ENCODE measurements at regions not wholly inside any gene's neighbourhood (a gene's known extent, or its start where the extent isn't known, plus 50 kb on each side); places are given as distances from the start of the nearest gene placed in this dataset.

DNA sequence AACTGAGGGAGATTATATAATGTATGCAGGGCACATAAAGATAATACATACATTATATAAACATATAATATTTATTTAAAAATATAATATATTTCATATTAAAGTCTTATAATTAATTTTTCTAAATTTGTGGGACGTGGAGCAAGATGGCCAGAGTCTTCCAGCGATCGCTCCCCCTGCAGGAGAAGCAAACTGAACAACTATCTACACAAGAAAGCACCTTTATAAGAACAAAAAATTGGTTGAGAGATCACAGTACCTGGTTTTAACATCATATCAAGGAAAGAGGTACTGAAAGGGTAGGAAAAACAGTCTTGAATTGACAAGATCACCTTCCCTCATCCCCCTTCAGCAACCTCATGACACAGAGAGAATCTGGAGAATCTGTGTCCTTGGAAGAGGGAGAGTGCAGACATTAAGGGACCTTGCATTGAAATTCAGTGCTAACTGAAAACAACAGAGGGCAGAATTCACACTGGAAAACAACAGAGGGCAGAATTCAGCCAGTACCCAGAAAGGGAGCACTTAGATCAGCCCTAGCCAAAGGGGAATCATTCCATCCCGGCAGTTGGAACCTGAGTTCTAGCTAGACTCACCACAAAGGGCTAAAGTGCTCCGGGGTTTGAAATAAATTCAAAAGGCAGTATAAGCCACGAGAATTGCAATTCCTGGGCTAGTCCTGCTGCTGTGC is 262.5 kb upstream of the NDST3 start (continued):
- TF ChIP-seq, protein P1, sequence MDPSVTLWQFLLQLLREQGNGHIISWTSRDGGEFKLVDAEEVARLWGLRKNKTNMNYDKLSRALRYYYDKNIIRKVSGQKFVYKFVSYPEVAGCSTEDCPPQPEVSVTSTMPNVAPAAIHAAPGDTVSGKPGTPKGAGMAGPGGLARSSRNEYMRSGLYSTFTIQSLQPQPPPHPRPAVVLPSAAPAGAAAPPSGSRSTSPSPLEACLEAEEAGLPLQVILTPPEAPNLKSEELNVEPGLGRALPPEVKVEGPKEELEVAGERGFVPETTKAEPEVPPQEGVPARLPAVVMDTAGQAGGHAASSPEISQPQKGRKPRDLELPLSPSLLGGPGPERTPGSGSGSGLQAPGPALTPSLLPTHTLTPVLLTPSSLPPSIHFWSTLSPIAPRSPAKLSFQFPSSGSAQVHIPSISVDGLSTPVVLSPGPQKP (IDR thresholded peaks at IDR 0.05; ENCODE audit: low read depth, low read length) = no peak
- TF ChIP-seq CEBPB (IDR thresholded peaks at IDR 0.05) = no peak

DNA sequence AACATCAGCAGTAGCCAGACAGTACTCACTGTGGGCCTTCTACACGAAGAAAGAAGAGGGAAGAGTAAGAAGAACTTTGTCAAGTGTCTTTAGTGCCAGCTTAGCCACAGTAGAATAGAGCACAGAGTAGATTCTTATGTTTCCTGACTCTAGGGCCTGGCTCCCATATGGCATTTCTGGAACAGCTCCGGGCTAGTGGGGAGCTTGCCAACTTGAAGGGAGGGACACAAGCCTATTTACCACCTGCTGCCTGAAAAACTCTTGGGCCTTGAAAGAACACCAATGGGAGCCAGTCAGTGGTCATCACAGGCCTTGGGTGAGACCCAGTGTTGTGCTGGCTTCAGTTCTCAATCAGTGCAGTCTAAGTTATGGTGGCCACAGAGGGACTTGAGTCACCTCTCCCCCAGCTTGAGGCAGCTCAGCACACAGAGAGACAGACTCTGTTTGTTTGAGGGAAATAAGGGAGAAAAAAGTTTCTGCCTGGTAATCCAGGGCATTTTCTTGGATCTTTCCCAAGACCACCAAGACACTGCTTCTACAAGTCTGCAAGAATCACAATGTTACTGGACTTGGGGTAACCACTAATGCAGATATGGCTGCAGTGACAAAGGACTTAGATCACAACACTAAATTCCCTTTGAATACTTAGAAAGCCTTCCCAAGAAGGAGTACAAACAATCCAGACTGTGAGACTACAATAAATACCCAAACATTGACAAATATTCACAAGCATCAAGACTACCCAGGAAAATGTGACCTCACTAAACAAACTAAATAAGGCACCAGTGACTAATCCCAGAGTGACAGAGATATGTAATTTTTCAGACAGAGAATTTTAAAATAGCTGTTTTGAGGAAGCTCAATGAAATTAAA is 261.0 kb upstream of the NDST3 start:
- ATAC-seq (no peak), FAIRE-seq (no peak), DNase-seq (ENCODE audit: low read depth in 1 of 2, low spot score in 1 of 2) (no peak)
- Histone ChIP-seq H3K4me1 (no peaks in the 10 kb centered on the region), H3K27ac (no peak overlapping the region), H3K4me3 (no peak overlapping the region), H3K4me2 (no peak overlapping the region), H3K9me3 (no peaks in the 10 kb centered on the region)
- 0% methylated on average over 2 of the region's 2 CpGs for WGBS (ENCODE audit: missing lambda C conversion rate)
- POLR2A ChIA-PET = no interaction called here
- TF ChIP-seq CHD4 (IDR thresholded peaks at IDR 0.05; ENCODE audit: borderline replicate concordance) = no peak
- CTCF ChIA-PET = no interaction called here

DNA sequence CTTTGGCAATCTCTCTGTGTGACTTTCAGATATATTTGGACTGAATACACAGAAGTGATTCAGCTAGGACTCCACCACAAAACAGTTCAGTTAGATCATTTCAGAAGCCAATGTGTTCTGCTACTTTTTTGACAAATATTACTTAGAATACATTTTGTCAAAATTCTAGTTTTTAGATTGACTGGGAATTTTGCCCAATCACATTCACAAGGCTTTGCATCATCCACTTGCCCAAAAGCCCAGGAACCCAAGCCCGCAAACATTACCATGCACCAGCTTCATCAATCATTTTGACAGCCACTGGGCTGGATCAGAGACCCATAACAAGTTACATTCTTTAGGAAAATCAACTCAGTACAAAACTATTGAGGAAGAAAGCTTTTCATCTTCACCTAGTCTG is 256.6 kb upstream of the NDST3 start:
- 35% methylated on average over 1 of the region's 1 CpG for WGBS (ENCODE audit: missing lambda C conversion rate)
- DNase-seq (ENCODE audit: low read depth in 1 of 2, low spot score in 1 of 2) (no peak), ATAC-seq (no peak), FAIRE-seq (no peak)
- no peaks in the 10 kb centered on the region for H3K9me3 ChIP-seq
- H3K27ac ChIP-seq = no peak overlapping the region
- POLR2A ChIA-PET = no interaction called here
- no peaks in the 10 kb centered on the region for H3K4me1 ChIP-seq
- H3K4me2 ChIP-seq = no peak overlapping the region
- no peak overlapping the region for H3K4me3 ChIP-seq
- no peak for TF ChIP-seq CHD4 (IDR thresholded peaks at IDR 0.05; ENCODE audit: borderline replicate concordance)
- TF ChIP-seq, protein P2, sequence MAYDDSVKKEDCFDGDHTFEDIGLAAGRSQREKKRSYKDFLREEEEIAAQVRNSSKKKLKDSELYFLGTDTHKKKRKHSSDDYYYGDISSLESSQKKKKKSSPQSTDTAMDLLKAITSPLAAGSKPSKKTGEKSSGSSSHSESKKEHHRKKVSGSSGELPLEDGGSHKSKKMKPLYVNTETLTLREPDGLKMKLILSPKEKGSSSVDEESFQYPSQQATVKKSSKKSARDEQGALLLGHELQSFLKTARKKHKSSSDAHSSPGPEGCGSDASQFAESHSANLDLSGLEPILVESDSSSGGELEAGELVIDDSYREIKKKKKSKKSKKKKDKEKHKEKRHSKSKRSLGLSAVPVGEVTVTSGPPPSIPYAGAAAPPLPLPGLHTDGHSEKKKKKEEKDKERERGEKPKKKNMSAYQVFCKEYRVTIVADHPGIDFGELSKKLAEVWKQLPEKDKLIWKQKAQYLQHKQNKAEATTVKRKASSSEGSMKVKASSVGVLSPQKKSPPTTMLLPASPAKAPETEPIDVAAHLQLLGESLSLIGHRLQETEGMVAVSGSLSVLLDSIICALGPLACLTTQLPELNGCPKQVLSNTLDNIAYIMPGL (CRISPR knock-in tag; IDR thresholded peaks at IDR 0.05; ENCODE audit: borderline replicate concordance) = no peak
- no peak for TF ChIP-seq NFE2L2 (conservative IDR thresholded peaks at IDR 0.05; ENCODE audit: low read length)
- no peak for TF ChIP-seq GATA3 (IDR thresholded peaks at IDR 0.05; ENCODE audit: borderline replicate concordance)
- no peak for TF ChIP-seq KDM5A (IDR thresholded peaks at IDR 0.05)
- TF ChIP-seq JUNB (IDR thresholded peaks at IDR 0.05) = no peak
- TF ChIP-seq ZSCAN20 (CRISPR knock-in tag; IDR thresholded peaks at IDR 0.05) = no peak
- TF ChIP-seq EHF (CRISPR knock-in tag; IDR thresholded peaks at IDR 0.05) = no peak
- TF ChIP-seq FOXS1 (CRISPR knock-in tag; IDR thresholded peaks at IDR 0.05) = no peak
- TF ChIP-seq ESRRA (IDR thresholded peaks at IDR 0.05; ENCODE audit: borderline replicate concordance, low read length) = no peak
- no peak for TF ChIP-seq EP300 (IDR thresholded peaks at IDR 0.05)
- no peak for TF ChIP-seq MAZ (IDR thresholded peaks at IDR 0.05; ENCODE audit: borderline replicate concordance, low read depth, low read length)
- TF ChIP-seq JUN (IDR thresholded peaks at IDR 0.05) = no peak
- TF ChIP-seq, protein P3, sequence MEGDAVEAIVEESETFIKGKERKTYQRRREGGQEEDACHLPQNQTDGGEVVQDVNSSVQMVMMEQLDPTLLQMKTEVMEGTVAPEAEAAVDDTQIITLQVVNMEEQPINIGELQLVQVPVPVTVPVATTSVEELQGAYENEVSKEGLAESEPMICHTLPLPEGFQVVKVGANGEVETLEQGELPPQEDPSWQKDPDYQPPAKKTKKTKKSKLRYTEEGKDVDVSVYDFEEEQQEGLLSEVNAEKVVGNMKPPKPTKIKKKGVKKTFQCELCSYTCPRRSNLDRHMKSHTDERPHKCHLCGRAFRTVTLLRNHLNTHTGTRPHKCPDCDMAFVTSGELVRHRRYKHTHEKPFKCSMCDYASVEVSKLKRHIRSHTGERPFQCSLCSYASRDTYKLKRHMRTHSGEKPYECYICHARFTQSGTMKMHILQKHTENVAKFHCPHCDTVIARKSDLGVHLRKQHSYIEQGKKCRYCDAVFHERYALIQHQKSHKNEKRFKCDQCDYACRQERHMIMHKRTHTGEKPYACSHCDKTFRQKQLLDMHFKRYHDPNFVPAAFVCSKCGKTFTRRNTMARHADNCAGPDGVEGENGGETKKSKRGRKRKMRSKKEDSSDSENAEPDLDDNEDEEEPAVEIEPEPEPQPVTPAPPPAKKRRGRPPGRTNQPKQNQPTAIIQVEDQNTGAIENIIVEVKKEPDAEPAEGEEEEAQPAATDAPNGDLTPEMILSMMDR (IDR thresholded peaks at IDR 0.05) = no peak
- TF ChIP-seq, protein P4, sequence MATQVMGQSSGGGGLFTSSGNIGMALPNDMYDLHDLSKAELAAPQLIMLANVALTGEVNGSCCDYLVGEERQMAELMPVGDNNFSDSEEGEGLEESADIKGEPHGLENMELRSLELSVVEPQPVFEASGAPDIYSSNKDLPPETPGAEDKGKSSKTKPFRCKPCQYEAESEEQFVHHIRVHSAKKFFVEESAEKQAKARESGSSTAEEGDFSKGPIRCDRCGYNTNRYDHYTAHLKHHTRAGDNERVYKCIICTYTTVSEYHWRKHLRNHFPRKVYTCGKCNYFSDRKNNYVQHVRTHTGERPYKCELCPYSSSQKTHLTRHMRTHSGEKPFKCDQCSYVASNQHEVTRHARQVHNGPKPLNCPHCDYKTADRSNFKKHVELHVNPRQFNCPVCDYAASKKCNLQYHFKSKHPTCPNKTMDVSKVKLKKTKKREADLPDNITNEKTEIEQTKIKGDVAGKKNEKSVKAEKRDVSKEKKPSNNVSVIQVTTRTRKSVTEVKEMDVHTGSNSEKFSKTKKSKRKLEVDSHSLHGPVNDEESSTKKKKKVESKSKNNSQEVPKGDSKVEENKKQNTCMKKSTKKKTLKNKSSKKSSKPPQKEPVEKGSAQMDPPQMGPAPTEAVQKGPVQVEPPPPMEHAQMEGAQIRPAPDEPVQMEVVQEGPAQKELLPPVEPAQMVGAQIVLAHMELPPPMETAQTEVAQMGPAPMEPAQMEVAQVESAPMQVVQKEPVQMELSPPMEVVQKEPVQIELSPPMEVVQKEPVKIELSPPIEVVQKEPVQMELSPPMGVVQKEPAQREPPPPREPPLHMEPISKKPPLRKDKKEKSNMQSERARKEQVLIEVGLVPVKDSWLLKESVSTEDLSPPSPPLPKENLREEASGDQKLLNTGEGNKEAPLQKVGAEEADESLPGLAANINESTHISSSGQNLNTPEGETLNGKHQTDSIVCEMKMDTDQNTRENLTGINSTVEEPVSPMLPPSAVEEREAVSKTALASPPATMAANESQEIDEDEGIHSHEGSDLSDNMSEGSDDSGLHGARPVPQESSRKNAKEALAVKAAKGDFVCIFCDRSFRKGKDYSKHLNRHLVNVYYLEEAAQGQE (IDR thresholded peaks at IDR 0.05) = no peak
- CTCF ChIA-PET = no interaction called here

Data from A549 (cell line).